ENCODE measurements at regions not wholly inside any gene's neighbourhood (a gene's known extent, or its start where the extent isn't known, plus 50 kb on each side); places are given as distances from the start of the nearest gene placed in this dataset.
"Not testable (repeated sequence)": the region's sequence is repeated elsewhere in the genome, so short reads cannot be mapped to it uniquely, and the experiment has no call there.

GRCh38 chr2:147150241-147150635 is 694.6 kb upstream of the ACVR2A start:
- Mint-ChIP-seq H3K27ac (ENCODE audit: low read depth, unreplicated experiment) (peak overlapping the region; percentile 63), H3K36me3 (ENCODE audit: insufficient read depth, unreplicated experiment) (no peaks in the 10 kb centered on the region), H3K4me1 (ENCODE audit: insufficient read depth, unreplicated experiment) (peaks cover 8% of the 10 kb centered on the region), H3K4me3 (ENCODE audit: unreplicated experiment) (peak overlapping the region; percentile 60), H3K27me3 (ENCODE audit: insufficient read depth, unreplicated experiment) (no peaks in the 10 kb centered on the region), H3K9me3 (ENCODE audit: unreplicated experiment) (no peaks in the 10 kb centered on the region)
- CTCF ChIA-PET: interaction anchor here (0.6 to 0.9 kb wide), 2 partner anchors 180 to 192 kb away, joined by 3 to 5 read pairs; no protein-coding TSS in a partner anchor
- TF ChIP-seq CTCF (IDR thresholded peaks at IDR 0.05; ENCODE audit: unreplicated experiment): no peak
- BruUV-seq (replicated peaks): no TSS peak
- DNase-seq (ENCODE audit: unreplicated experiment): no peak
- intact Hi-C loops (cut with micrococcal nuclease): no loop called here
- POLR2A ChIA-PET: interaction anchor here (0.5 to 1.3 kb wide), 7 partner anchors 27 to 696 kb away, joined by 3 to 5 read pairs (median 3); partner anchors contain the start of gene ACVR2A

- ChIA-PET POLR2A (interaction anchor here (0.5 to 1.3 kb wide), 8 partner anchors 13 to 697 kb away, joined by 3 to 5 read pairs (median 4); partner anchors contain the start of gene ACVR2A), CTCF (no interaction called here)
- DNase-seq (ENCODE audit: unreplicated experiment): peak; percentile 82
- H3K4me1 Mint-ChIP-seq (ENCODE audit: insufficient read depth, unreplicated experiment): peaks cover 8% of the 10 kb centered on the region
- BruUV-seq (replicated peaks): no TSS peak
- no peak for TF ChIP-seq CTCF (IDR thresholded peaks at IDR 0.05; ENCODE audit: unreplicated experiment)
- no peaks in the 10 kb centered on the region for H3K9me3 Mint-ChIP-seq (ENCODE audit: unreplicated experiment)
- H3K27ac Mint-ChIP-seq (ENCODE audit: low read depth, unreplicated experiment): peak overlapping the region; percentile 63
- peak overlapping the region; percentile 60 for H3K4me3 Mint-ChIP-seq (ENCODE audit: unreplicated experiment)
- H3K27me3 Mint-ChIP-seq (ENCODE audit: insufficient read depth, unreplicated experiment): no peaks in the 10 kb centered on the region
- intact Hi-C loops (cut with micrococcal nuclease): no loop called here
- no peaks in the 10 kb centered on the region for H3K36me3 Mint-ChIP-seq (ENCODE audit: insufficient read depth, unreplicated experiment)
Measured at GRCh38 chr2:147149575-147150240, 695.1 kb upstream of the ACVR2A start.

GRCh38 chr2:147147802-147148201 is 697.0 kb upstream of the ACVR2A start:
- intact Hi-C loops (cut with micrococcal nuclease): no loop called here
- H3K9me3 Mint-ChIP-seq (ENCODE audit: unreplicated experiment): no peaks in the 10 kb centered on the region
- H3K27ac Mint-ChIP-seq (ENCODE audit: low read depth, unreplicated experiment): no peak overlapping the region
- H3K4me1 Mint-ChIP-seq (ENCODE audit: insufficient read depth, unreplicated experiment): peaks cover 8% of the 10 kb centered on the region
- H3K27me3 Mint-ChIP-seq (ENCODE audit: insufficient read depth, unreplicated experiment): no peaks in the 10 kb centered on the region
- no peak for TF ChIP-seq CTCF (IDR thresholded peaks at IDR 0.05; ENCODE audit: unreplicated experiment)
- ChIA-PET POLR2A (interaction anchor here (0.5 to 1.3 kb wide), 4 partner anchors 15 to 354 kb away, joined by 3 to 6 read pairs (median 3); no protein-coding TSS in a partner anchor), CTCF (interaction anchor here (1.0 kb wide), 1 partner anchor 221 kb away, joined by 4 read pairs; no protein-coding TSS in a partner anchor)
- H3K36me3 Mint-ChIP-seq (ENCODE audit: insufficient read depth, unreplicated experiment): no peaks in the 10 kb centered on the region
- H3K4me3 Mint-ChIP-seq (ENCODE audit: unreplicated experiment): no peak overlapping the region
- no TSS peak for BruUV-seq (replicated peaks)
- no peak for DNase-seq (ENCODE audit: unreplicated experiment)

GRCh38 chr2:147141930-147142329 is 702.9 kb upstream of the ACVR2A start:
- ChIA-PET CTCF (no interaction called here), POLR2A (no interaction called here)
- no TSS peak for BruUV-seq (replicated peaks)
- no peak overlapping the region for H3K27ac Mint-ChIP-seq (ENCODE audit: low read depth, unreplicated experiment)
- no peak for DNase-seq (ENCODE audit: unreplicated experiment)
- intact Hi-C loops (cut with micrococcal nuclease): no loop called here
- no peak for TF ChIP-seq CTCF (IDR thresholded peaks at IDR 0.05; ENCODE audit: unreplicated experiment)
- no peaks in the 10 kb centered on the region for H3K36me3 Mint-ChIP-seq (ENCODE audit: insufficient read depth, unreplicated experiment)
- H3K4me3 Mint-ChIP-seq (ENCODE audit: unreplicated experiment): no peak overlapping the region
- no peaks in the 10 kb centered on the region for H3K27me3 Mint-ChIP-seq (ENCODE audit: insufficient read depth, unreplicated experiment)
- no peaks in the 10 kb centered on the region for H3K9me3 Mint-ChIP-seq (ENCODE audit: unreplicated experiment)
- H3K4me1 Mint-ChIP-seq (ENCODE audit: insufficient read depth, unreplicated experiment): no peaks in the 10 kb centered on the region

GRCh38 chr2:147139732-147140131 is 705.1 kb upstream of the ACVR2A start:
- H3K27me3 Mint-ChIP-seq (ENCODE audit: insufficient read depth, unreplicated experiment); H3K36me3 Mint-ChIP-seq (ENCODE audit: insufficient read depth, unreplicated experiment); CTCF ChIA-PET; H3K4me3 Mint-ChIP-seq (ENCODE audit: unreplicated experiment); H3K4me1 Mint-ChIP-seq (ENCODE audit: insufficient read depth, unreplicated experiment); intact Hi-C loops (cut with micrococcal nuclease); BruUV-seq (replicated peaks); H3K27ac Mint-ChIP-seq (ENCODE audit: low read depth, unreplicated experiment); H3K9me3 Mint-ChIP-seq (ENCODE audit: unreplicated experiment); DNase-seq (ENCODE audit: unreplicated experiment): not testable (repeated sequence)
- POLR2A ChIA-PET: interaction anchor here (0.7 kb wide), 1 partner anchor 8 kb away, joined by 4 read pairs; no protein-coding TSS in a partner anchor

Data from MCF 10A (cell line).